ENCODE measurements at regions not wholly inside any gene's neighbourhood (a gene's known extent, or its start where the extent isn't known, plus 50 kb on each side); places are given as distances from the start of the nearest gene placed in this dataset.

GRCh38 chr7:94100723-94101345 is 96.7 kb upstream of the BET1 start:
- Histone ChIP-seq H3K9me3 (ENCODE audit: control insufficient read depth, low read length) (no peaks in the 10 kb centered on the region), H3K27ac (ENCODE audit: insufficient read depth, low read depth, low read length, poor library complexity, severe bottlenecking) (no peak overlapping the region), H3K4me3 (ENCODE audit: insufficient read depth, low read depth, low read length) (no peak overlapping the region), H3K27me3 (ENCODE audit: control insufficient read depth, insufficient read depth, low read length, poor library complexity, severe bottlenecking) (no peaks in the 10 kb centered on the region), H3K4me1 (ENCODE audit: control insufficient read depth, insufficient read depth, low read length) (no peaks in the 10 kb centered on the region), H3K36me3 (ENCODE audit: control insufficient read depth, insufficient read depth, low read length) (no peaks in the 10 kb centered on the region)
- WGBS, 2 experiments = 96% methylated on average over 27 of the region's 27 CpGs

- Histone ChIP-seq H3K4me3 (ENCODE audit: insufficient read depth, low read depth, low read length) (no peak overlapping the region), H3K36me3 (ENCODE audit: control insufficient read depth, insufficient read depth, low read length) (no peaks in the 10 kb centered on the region), H3K27me3 (ENCODE audit: control insufficient read depth, insufficient read depth, low read length, poor library complexity, severe bottlenecking) (no peaks in the 10 kb centered on the region), H3K4me1 (ENCODE audit: control insufficient read depth, insufficient read depth, low read length) (no peaks in the 10 kb centered on the region), H3K9me3 (ENCODE audit: control insufficient read depth, low read length) (no peaks in the 10 kb centered on the region), H3K27ac (ENCODE audit: insufficient read depth, low read depth, low read length, poor library complexity, severe bottlenecking) (no peak overlapping the region)
- WGBS, 2 experiments = no CpG with 5 or more reads among the region's 1 CpG
Observed at GRCh38 chr7:94104301-94104700, 100.1 kb upstream of the BET1 start.

- Histone ChIP-seq H3K27ac (ENCODE audit: insufficient read depth, low read depth, low read length, poor library complexity, severe bottlenecking) (no peak overlapping the region), H3K9me3 (ENCODE audit: control insufficient read depth, low read length) (no peaks in the 10 kb centered on the region), H3K4me3 (ENCODE audit: insufficient read depth, low read depth, low read length) (no peak overlapping the region), H3K36me3 (ENCODE audit: control insufficient read depth, insufficient read depth, low read length) (no peaks in the 10 kb centered on the region), H3K4me1 (ENCODE audit: control insufficient read depth, insufficient read depth, low read length) (no peaks in the 10 kb centered on the region), H3K27me3 (ENCODE audit: control insufficient read depth, insufficient read depth, low read length, poor library complexity, severe bottlenecking) (no peaks in the 10 kb centered on the region)
- WGBS, 2 experiments = 96% methylated on average over 5 of the region's 5 CpGs
Observed at GRCh38 chr7:94109556-94109955, 105.4 kb upstream of the BET1 start.

- no peaks in the 10 kb centered on the region for H3K4me1 ChIP-seq (ENCODE audit: control insufficient read depth, insufficient read depth, low read length)
- no peaks in the 10 kb centered on the region for H3K9me3 ChIP-seq (ENCODE audit: control insufficient read depth, low read length)
- H3K36me3 ChIP-seq (ENCODE audit: control insufficient read depth, insufficient read depth, low read length) = no peaks in the 10 kb centered on the region
- WGBS, 2 experiments = 88 to 92% methylated on average over 2 of the region's 2 CpGs
- no peak overlapping the region for H3K27ac ChIP-seq (ENCODE audit: insufficient read depth, low read depth, low read length, poor library complexity, severe bottlenecking)
- no peak overlapping the region for H3K4me3 ChIP-seq (ENCODE audit: insufficient read depth, low read depth, low read length)
- H3K27me3 ChIP-seq (ENCODE audit: control insufficient read depth, insufficient read depth, low read length, poor library complexity, severe bottlenecking) = no peaks in the 10 kb centered on the region
Observed at GRCh38 chr7:94111009-94111408, 106.9 kb upstream of the BET1 start.

GRCh38 chr7:94115316-94115715 is 111.2 kb upstream of the BET1 start:
- WGBS, 2 experiments = 90 to 93% methylated on average over 1 to 2 of the region's 2 CpGs
- Histone ChIP-seq H3K4me3 (ENCODE audit: insufficient read depth, low read depth, low read length) (no peak overlapping the region), H3K36me3 (ENCODE audit: control insufficient read depth, insufficient read depth, low read length) (no peaks in the 10 kb centered on the region), H3K27me3 (ENCODE audit: control insufficient read depth, insufficient read depth, low read length, poor library complexity, severe bottlenecking) (no peaks in the 10 kb centered on the region), H3K27ac (ENCODE audit: insufficient read depth, low read depth, low read length, poor library complexity, severe bottlenecking) (no peak overlapping the region), H3K9me3 (ENCODE audit: control insufficient read depth, low read length) (no peaks in the 10 kb centered on the region), H3K4me1 (ENCODE audit: control insufficient read depth, insufficient read depth, low read length) (no peaks in the 10 kb centered on the region)

- H3K27me3 ChIP-seq (ENCODE audit: control insufficient read depth, insufficient read depth, low read length, poor library complexity, severe bottlenecking) = no peaks in the 10 kb centered on the region
- 90 to 100% methylated on average over 1 of the region's 1 CpG for WGBS, 2 experiments
- H3K9me3 ChIP-seq (ENCODE audit: control insufficient read depth, low read length) = no peaks in the 10 kb centered on the region
- H3K36me3 ChIP-seq (ENCODE audit: control insufficient read depth, insufficient read depth, low read length) = no peaks in the 10 kb centered on the region
- H3K4me3 ChIP-seq (ENCODE audit: insufficient read depth, low read depth, low read length) = no peak overlapping the region
- no peak overlapping the region for H3K27ac ChIP-seq (ENCODE audit: insufficient read depth, low read depth, low read length, poor library complexity, severe bottlenecking)
- H3K4me1 ChIP-seq (ENCODE audit: control insufficient read depth, insufficient read depth, low read length) = no peaks in the 10 kb centered on the region
Observed at GRCh38 chr7:94123136-94123535, 119.0 kb upstream of the BET1 start.

GRCh38 chr7:94127026-94127425 is 122.9 kb upstream of the BET1 start:
- H3K9me3 ChIP-seq (ENCODE audit: control insufficient read depth, low read length) = no peaks in the 10 kb centered on the region
- no peaks in the 10 kb centered on the region for H3K4me1 ChIP-seq (ENCODE audit: control insufficient read depth, insufficient read depth, low read length)
- H3K27me3 ChIP-seq (ENCODE audit: control insufficient read depth, insufficient read depth, low read length, poor library complexity, severe bottlenecking) = no peaks in the 10 kb centered on the region
- no peak overlapping the region for H3K4me3 ChIP-seq (ENCODE audit: insufficient read depth, low read depth, low read length)
- no peak overlapping the region for H3K27ac ChIP-seq (ENCODE audit: insufficient read depth, low read depth, low read length, poor library complexity, severe bottlenecking)
- H3K36me3 ChIP-seq (ENCODE audit: control insufficient read depth, insufficient read depth, low read length) = no peaks in the 10 kb centered on the region

- H3K9me3 ChIP-seq (ENCODE audit: control insufficient read depth, low read length) = no peaks in the 10 kb centered on the region
- H3K27ac ChIP-seq (ENCODE audit: insufficient read depth, low read depth, low read length, poor library complexity, severe bottlenecking) = no peak overlapping the region
- no peaks in the 10 kb centered on the region for H3K4me1 ChIP-seq (ENCODE audit: control insufficient read depth, insufficient read depth, low read length)
- H3K36me3 ChIP-seq (ENCODE audit: control insufficient read depth, insufficient read depth, low read length) = no peaks in the 10 kb centered on the region
- H3K4me3 ChIP-seq (ENCODE audit: insufficient read depth, low read depth, low read length) = no peak overlapping the region
- H3K27me3 ChIP-seq (ENCODE audit: control insufficient read depth, insufficient read depth, low read length, poor library complexity, severe bottlenecking) = no peaks in the 10 kb centered on the region
- WGBS, 2 experiments = 81 to 89% methylated on average over 1 to 2 of the region's 2 CpGs
Observed at GRCh38 chr7:94128072-94128471, 123.9 kb upstream of the BET1 start.

GRCh38 chr7:94129443-94130140 is 125.4 kb upstream of the BET1 start:
- no peaks in the 10 kb centered on the region for H3K4me1 ChIP-seq (ENCODE audit: control insufficient read depth, insufficient read depth, low read length)
- H3K9me3 ChIP-seq (ENCODE audit: control insufficient read depth, low read length) = no peaks in the 10 kb centered on the region
- H3K27me3 ChIP-seq (ENCODE audit: control insufficient read depth, insufficient read depth, low read length, poor library complexity, severe bottlenecking) = no peaks in the 10 kb centered on the region
- H3K36me3 ChIP-seq (ENCODE audit: control insufficient read depth, insufficient read depth, low read length) = no peaks in the 10 kb centered on the region
- no peak overlapping the region for H3K4me3 ChIP-seq (ENCODE audit: insufficient read depth, low read depth, low read length)
- 92 to 100% methylated on average over 1 of the region's 1 CpG for WGBS, 2 experiments
- H3K27ac ChIP-seq (ENCODE audit: insufficient read depth, low read depth, low read length, poor library complexity, severe bottlenecking) = no peak overlapping the region

GRCh38 chr7:94130716-94131115 is 126.6 kb upstream of the BET1 start:
- Histone ChIP-seq H3K36me3 (ENCODE audit: control insufficient read depth, insufficient read depth, low read length) (no peaks in the 10 kb centered on the region), H3K27me3 (ENCODE audit: control insufficient read depth, insufficient read depth, low read length, poor library complexity, severe bottlenecking) (no peaks in the 10 kb centered on the region), H3K27ac (ENCODE audit: insufficient read depth, low read depth, low read length, poor library complexity, severe bottlenecking) (no peak overlapping the region), H3K4me3 (ENCODE audit: insufficient read depth, low read depth, low read length) (no peak overlapping the region), H3K4me1 (ENCODE audit: control insufficient read depth, insufficient read depth, low read length) (no peaks in the 10 kb centered on the region), H3K9me3 (ENCODE audit: control insufficient read depth, low read length) (no peaks in the 10 kb centered on the region)
- 89 to 92% methylated on average over 3 of the region's 3 CpGs for WGBS, 2 experiments

Measured in ectodermal cell (in vitro differentiated cells).